ENCODE measurements at regions not wholly inside any gene's neighbourhood (a gene's known extent, or its start where the extent isn't known, plus 50 kb on each side); places are given as distances from the start of the nearest gene placed in this dataset.
"Not testable (repeated sequence)": the region's sequence is repeated elsewhere in the genome, so short reads cannot be mapped to it uniquely, and the experiment has no call there.

- H2BK12ac ChIP-seq (ENCODE audit: insufficient read length, low read depth, low read length); H4K5ac ChIP-seq (ENCODE audit: insufficient read length, low read depth, low read length); H4K20me1 ChIP-seq (ENCODE audit: control insufficient read depth, insufficient read depth, insufficient read length); H3K36me3 Mint-ChIP-seq (ENCODE audit: insufficient read depth in 1 of 3, low read depth in 3 of 3); H3K9me3 ChIP-seq (ENCODE audit: control insufficient read depth, low read depth, low read length); H2BK120ac ChIP-seq (ENCODE audit: low read depth, low read length, poor library complexity, severe bottlenecking); H3K4me1 ChIP-seq (ENCODE audit: insufficient read depth, low read length); H2AFZ ChIP-seq (ENCODE audit: low read length); H3K4me3 Mint-ChIP-seq; H3K79me2 ChIP-seq (ENCODE audit: insufficient read depth, low read length); H3K4ac ChIP-seq (ENCODE audit: low read depth, low read length); H3T11ph ChIP-seq (ENCODE audit: low read length); H2BK20ac ChIP-seq (ENCODE audit: low read depth, low read length, poor library complexity, severe bottlenecking); H2BK5ac ChIP-seq (ENCODE audit: insufficient read length, low read length); H3K27ac Mint-ChIP-seq; H3K27me3 ChIP-seq (ENCODE audit: insufficient read depth, low read length); H3K27ac ChIP-seq (ENCODE audit: insufficient read length, low read depth, low read length); H4K8ac ChIP-seq (replicated peaks; ENCODE audit: insufficient read length, low read depth, low read length); H3K79me1 ChIP-seq (ENCODE audit: insufficient read depth, low read depth, low read length, poor library complexity, severe bottlenecking); H4K91ac ChIP-seq (ENCODE audit: insufficient read length, low read depth, low read length); H2BK15ac ChIP-seq (ENCODE audit: low read depth, low read length); H3K14ac ChIP-seq (ENCODE audit: insufficient read depth, low read length); H2AK5ac ChIP-seq (ENCODE audit: insufficient read length, low read length); H3K23ac ChIP-seq (ENCODE audit: insufficient read length, low read depth, low read length); H3K4me2 ChIP-seq (ENCODE audit: insufficient read depth, insufficient read length, low read length); H3K56ac ChIP-seq (ENCODE audit: insufficient read length, low read depth, low read length); H3K9ac ChIP-seq (ENCODE audit: extremely low read depth, insufficient read length, low read length); H3K27me3 Mint-ChIP-seq (ENCODE audit: low read depth); H3K23me2 ChIP-seq (ENCODE audit: insufficient read length, low read depth, low read length, poor library complexity, severe bottlenecking); H3K9me3 Mint-ChIP-seq; H3K18ac ChIP-seq (ENCODE audit: insufficient read length, low read depth, low read length); DNase-seq; H3K4me1 Mint-ChIP-seq: not testable (repeated sequence)
Observed at GRCh38 chr5:143517824-143518223, 114.3 kb upstream of the NR3C1 start.

Data from H9 (cell line).